CD4-positive, alpha-beta T cell (primary cell): ENCODE measurements at regions not wholly inside any gene's neighbourhood (a gene's known extent, or its start where the extent isn't known, plus 50 kb on each side); places are given as distances from the start of the nearest gene placed in this dataset.

Experiments used
- ATAC-seq: fragments of 200-7000 bp; cut with Tn5 transposase; one replicate; pipeline ENCODE4 v1.10.0; 2022; ENCODE audit warnings: mild to moderate bottlenecking; ENCODE audit not compliant: poor library complexity
- CTCF ChIA-PET: fragments of 350-600 bp; sonication (Branson Sonifier 250); formaldehyde crosslinking; loops from one replicate; lab custom pipeline; 2021; ENCODE audit warnings: antibody characterized with exemption, inconsistent platforms; lab: Charles Lee
- POLR2A ChIA-PET: fragments of 350-600 bp; sonication (Branson Sonifier 250); formaldehyde crosslinking; loops from one replicate; lab custom pipeline; 2021; ENCODE audit warnings: antibody characterized with exemption, inconsistent platforms; lab: Charles Lee
- DNase-seq, 14 experiments: peaks; one replicate each; pipeline ENCODE4 v3.0.0-alpha.2; 2013 to 2020; ENCODE audit warnings: mixed read lengths in 2 of 14
- H3K27ac ChIP-seq, 2 donors: one replicate each; pipeline versions ENCODE4 v1.5.1 to v1.7.0; 2013; ENCODE audit warnings: low read length in 2 of 2, low read depth in 1 of 2, mild to moderate bottlenecking in 1 of 2
- H3K27me3 ChIP-seq, 2 experiments: 1 replicate in 1 of 2; 2 replicates in 1 of 2; pipeline versions ENCODE4 v1.6.1 to v1.7.0; 2013; ENCODE audit warnings: low read length in 2 of 2, control low read depth in 1 of 2, mild to moderate bottlenecking in 1 of 2, moderate library complexity in 1 of 2; ENCODE audit not compliant: insufficient read depth in 2 of 2, control insufficient read depth in 1 of 2
- H3K36me3 ChIP-seq: one replicate; pipeline ENCODE4 v1.6.1; 2013; ENCODE audit warnings: low read length, control low read depth; ENCODE audit not compliant: insufficient read depth
- H3K4me1 ChIP-seq: one replicate; pipeline ENCODE4 v1.6.1; 2013; ENCODE audit warnings: low read length, control low read depth; ENCODE audit not compliant: insufficient read depth
- H3K4me3 ChIP-seq: one replicate; pipeline ENCODE4 v1.5.1; 2013; ENCODE audit warnings: mild to moderate bottlenecking, low read length, moderate library complexity
- H3K9me3 ChIP-seq, 2 experiments: 1 replicate in 1 of 2; 2 replicates in 1 of 2; pipeline versions ENCODE4 v1.6.1 to v1.7.0; 2013; ENCODE audit warnings: low read length in 2 of 2, mild to moderate bottlenecking in 2 of 2, control low read depth in 1 of 2, moderate library complexity in 1 of 2; ENCODE audit not compliant: control insufficient read depth in 1 of 2, insufficient read depth in 1 of 2
- H3K27ac Mint-ChIP-seq: one replicate; pipeline ENCODE4 v1.8.0; 2020; ENCODE audit warnings: mixed read lengths
- H3K27me3 Mint-ChIP-seq: one replicate; pipeline ENCODE4 v1.8.0; 2021; ENCODE audit warnings: mixed read lengths
- H3K36me3 Mint-ChIP-seq: one replicate; pipeline ENCODE4 v1.8.0; 2021; ENCODE audit warnings: low read depth, mixed read lengths
- H3K4me1 Mint-ChIP-seq: one replicate; pipeline ENCODE4 v1.8.0; 2021; ENCODE audit warnings: low read depth, mixed read lengths
- H3K4me3 Mint-ChIP-seq: one replicate; pipeline ENCODE4 v1.8.0; 2020; ENCODE audit warnings: mild to moderate bottlenecking, mixed read lengths
- H3K9me3 Mint-ChIP-seq: one replicate; pipeline ENCODE4 v1.8.0; 2020; ENCODE audit warnings: mixed read lengths
- intact Hi-C, 2 experiments: fragments of 100-400 bp; cut with DNase I in 1 of 2; cut with micrococcal nuclease in 1 of 2; formaldehyde crosslinking; loops; one replicate each; pipeline versions ENCODE4 v1.15.1 to v1.9.0; 2023 to 2025; cut with DNase I, micrococcal nuclease
- TF ChIP-seq, protein P1 (sequence below): fragments of 200-600 bp; IDR thresholded peaks from one replicate; pipeline ENCODE4 v1.8.0; 2022; ENCODE audit warnings: antibody characterized with exemption, mild to moderate bottlenecking

DNA sequence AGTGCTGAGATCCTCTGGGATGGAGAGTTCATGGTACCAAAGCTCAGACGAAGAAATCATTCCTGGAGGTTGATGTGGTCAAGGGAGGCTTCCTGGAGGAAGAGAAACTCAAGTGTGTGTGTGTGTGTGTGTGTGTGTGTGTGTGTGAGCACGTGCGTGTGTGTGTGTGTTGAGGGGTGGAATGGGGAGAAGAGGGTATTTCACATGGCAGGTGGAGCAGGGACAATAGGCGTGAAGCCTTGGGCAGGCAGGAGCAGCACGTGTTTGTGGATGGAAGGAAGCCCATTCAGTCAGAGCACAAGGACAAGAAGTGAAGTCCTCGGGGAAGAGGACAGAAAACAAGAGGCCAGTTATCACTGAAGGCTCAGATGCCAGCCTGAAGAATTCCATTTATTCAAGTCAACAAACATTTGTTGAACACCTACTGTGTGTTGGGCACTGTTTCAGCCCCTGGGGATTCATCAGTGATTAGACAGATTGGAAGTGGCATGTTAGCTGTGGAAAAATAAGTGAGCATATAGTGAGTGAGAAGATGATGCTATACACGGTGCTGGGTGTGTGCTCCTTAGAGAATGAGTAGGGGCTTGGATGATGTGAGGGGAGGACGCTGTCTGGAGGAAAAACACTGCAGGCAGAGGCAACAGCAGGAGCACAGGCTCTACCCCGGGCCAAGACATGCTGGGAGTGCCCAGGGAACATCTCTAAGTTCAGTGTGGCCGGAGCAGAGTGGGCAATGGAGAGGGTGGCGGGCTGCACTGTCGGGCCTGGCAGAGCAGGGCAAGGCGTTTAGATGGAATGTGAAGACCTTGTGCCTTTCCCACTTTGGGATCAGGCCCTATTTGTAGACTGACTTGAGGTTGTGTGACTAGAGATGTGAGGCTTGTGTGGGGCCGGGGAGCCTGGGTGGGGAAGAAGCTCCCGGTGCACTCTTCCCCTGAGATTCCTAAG is 267.1 kb downstream of the CBLN1 start:
- peaks cover 0 to 40% of the 10 kb centered on the region in 2 experiments for H3K9me3 ChIP-seq
- no peaks in the 10 kb centered on the region for H3K4me1 ChIP-seq
- Mint-ChIP-seq H3K27ac (no peak overlapping the region), H3K9me3 (peaks cover 2% of the 10 kb centered on the region), H3K4me1 (no peaks in the 10 kb centered on the region), H3K36me3 (no peaks in the 10 kb centered on the region), H3K4me3 (no peak overlapping the region), H3K27me3 (no peaks in the 10 kb centered on the region)
- H3K27ac ChIP-seq, result no peak overlapping the region
- DNase-seq (no peak), ATAC-seq (no peak)
- intact Hi-C loops, result no loop called here
- CTCF ChIA-PET, result no interaction called here
- H3K36me3 ChIP-seq, result no peaks in the 10 kb centered on the region
- no peaks in the 10 kb centered on the region for H3K27me3 ChIP-seq
- POLR2A ChIA-PET, result no interaction called here
- TF ChIP-seq, protein P1, sequence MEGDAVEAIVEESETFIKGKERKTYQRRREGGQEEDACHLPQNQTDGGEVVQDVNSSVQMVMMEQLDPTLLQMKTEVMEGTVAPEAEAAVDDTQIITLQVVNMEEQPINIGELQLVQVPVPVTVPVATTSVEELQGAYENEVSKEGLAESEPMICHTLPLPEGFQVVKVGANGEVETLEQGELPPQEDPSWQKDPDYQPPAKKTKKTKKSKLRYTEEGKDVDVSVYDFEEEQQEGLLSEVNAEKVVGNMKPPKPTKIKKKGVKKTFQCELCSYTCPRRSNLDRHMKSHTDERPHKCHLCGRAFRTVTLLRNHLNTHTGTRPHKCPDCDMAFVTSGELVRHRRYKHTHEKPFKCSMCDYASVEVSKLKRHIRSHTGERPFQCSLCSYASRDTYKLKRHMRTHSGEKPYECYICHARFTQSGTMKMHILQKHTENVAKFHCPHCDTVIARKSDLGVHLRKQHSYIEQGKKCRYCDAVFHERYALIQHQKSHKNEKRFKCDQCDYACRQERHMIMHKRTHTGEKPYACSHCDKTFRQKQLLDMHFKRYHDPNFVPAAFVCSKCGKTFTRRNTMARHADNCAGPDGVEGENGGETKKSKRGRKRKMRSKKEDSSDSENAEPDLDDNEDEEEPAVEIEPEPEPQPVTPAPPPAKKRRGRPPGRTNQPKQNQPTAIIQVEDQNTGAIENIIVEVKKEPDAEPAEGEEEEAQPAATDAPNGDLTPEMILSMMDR, result no peak
- no peak overlapping the region for H3K4me3 ChIP-seq

DNA sequence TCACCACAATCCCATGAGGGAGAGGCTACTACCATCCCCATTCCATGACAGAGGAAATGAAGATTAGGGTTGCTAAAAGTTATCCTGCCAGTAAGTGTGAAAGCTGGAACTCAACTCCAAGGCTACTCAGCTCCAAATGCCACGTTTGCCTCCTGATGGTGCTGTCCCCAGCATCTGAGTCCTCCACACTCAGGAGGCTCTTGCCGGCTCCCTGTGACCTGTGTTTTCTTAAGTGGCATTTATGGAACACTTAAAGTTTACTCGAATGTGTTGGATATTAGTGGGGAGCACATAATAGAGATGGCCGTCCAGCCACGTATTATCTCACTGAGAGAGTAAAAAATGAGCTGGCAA is 267.9 kb downstream of the CBLN1 start:
- DNase-seq (no peak), ATAC-seq (no peak)
- H3K27ac Mint-ChIP-seq, result no peak overlapping the region
- Histone ChIP-seq H3K27me3 (no peaks in the 10 kb centered on the region), H3K9me3 (peaks cover 0 to 40% of the 10 kb centered on the region in 2 experiments), H3K4me1 (no peaks in the 10 kb centered on the region), H3K27ac (no peak overlapping the region), H3K4me3 (no peak overlapping the region), H3K36me3 (no peaks in the 10 kb centered on the region)
- POLR2A ChIA-PET, result no interaction called here
- no peaks in the 10 kb centered on the region for H3K4me1 Mint-ChIP-seq
- CTCF ChIA-PET, result no interaction called here
- peaks cover 2% of the 10 kb centered on the region for H3K9me3 Mint-ChIP-seq
- no peaks in the 10 kb centered on the region for H3K36me3 Mint-ChIP-seq
- intact Hi-C loops, result no loop called here
- TF ChIP-seq, protein P1, result no peak
- no peaks in the 10 kb centered on the region for H3K27me3 Mint-ChIP-seq
- H3K4me3 Mint-ChIP-seq, result no peak overlapping the region

DNA sequence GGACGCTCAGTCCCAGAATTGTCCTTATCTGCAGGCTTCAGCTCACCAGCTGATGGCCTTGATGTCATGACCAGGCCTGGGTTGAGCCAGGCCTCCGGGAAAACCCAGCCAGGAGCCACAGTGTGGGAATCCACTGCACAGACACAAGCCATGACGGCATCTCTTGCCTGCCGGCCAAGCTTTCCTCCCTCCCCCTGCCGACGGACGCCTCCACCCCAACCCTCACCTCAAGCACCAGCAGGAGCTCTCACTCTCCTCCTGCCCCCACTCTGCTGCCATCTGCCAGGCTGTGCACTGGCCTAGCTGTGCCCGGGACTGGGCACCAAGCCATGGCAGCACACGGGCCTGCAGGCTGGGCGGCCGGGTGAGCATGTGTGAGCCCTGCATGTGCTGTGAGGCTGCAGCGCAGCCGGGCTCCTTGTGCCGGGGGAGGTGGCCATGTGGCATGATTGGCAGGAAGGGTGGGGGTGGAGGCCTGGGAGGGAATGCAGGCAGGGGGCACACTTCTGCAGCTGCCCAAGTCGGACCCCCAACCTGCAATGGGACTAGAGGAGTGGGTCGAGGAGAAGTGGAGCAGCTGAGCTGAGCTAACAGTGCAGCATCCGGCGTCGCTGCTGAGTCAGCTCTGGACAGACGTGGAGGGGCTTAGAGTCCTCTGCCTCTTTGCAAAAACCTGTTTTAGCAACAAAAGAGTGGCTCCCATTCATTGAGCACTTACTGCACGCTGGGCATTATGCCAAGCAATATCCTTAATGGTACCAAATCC is 268.5 kb downstream of the CBLN1 start:
- Mint-ChIP-seq H3K27me3 (no peaks in the 10 kb centered on the region), H3K9me3 (peaks cover 2% of the 10 kb centered on the region), H3K4me3 (no peak overlapping the region), H3K27ac (no peak overlapping the region), H3K36me3 (no peaks in the 10 kb centered on the region), H3K4me1 (no peaks in the 10 kb centered on the region)
- peaks cover 0 to 40% of the 10 kb centered on the region in 2 experiments for H3K9me3 ChIP-seq
- DNase-seq (no peak), ATAC-seq (no peak)
- POLR2A ChIA-PET, result no interaction called here
- H3K27ac ChIP-seq, result no peak overlapping the region
- H3K27me3 ChIP-seq, result no peaks in the 10 kb centered on the region
- intact Hi-C loops, result no loop called here
- H3K36me3 ChIP-seq, result no peaks in the 10 kb centered on the region
- H3K4me3 ChIP-seq, result no peak overlapping the region
- TF ChIP-seq, protein P1, result no peak
- CTCF ChIA-PET, result no interaction called here
- no peaks in the 10 kb centered on the region for H3K4me1 ChIP-seq
